CD14-positive monocyte (primary cell): ENCODE measurements at regions not wholly inside any gene's neighbourhood (a gene's known extent, or its start where the extent isn't known, plus 50 kb on each side); places are given as distances from the start of the nearest gene placed in this dataset.

Experiments
- DNase-seq, 3 donors: peaks; one replicate each; pipeline ENCODE4 v3.0.0-alpha.2; 2011 to 2022
- H2AFZ ChIP-seq: 2 replicates; pipeline ENCODE4 v1.6.0; 2012; ENCODE audit warnings: mild to moderate bottlenecking, low read depth, low read length, inconsistent platforms; ENCODE audit not compliant: insufficient read depth, poor library complexity, severe bottlenecking
- H3K27ac ChIP-seq, 2 donors: 1 replicate in 1 of 2; 2 replicates in 1 of 2; pipeline ENCODE4 v1.5.1; 2012 to 2013; ENCODE audit warnings: low read length in 2 of 2, control low read depth in 1 of 2, inconsistent platforms in 1 of 2, low read depth in 1 of 2, mild to moderate bottlenecking in 1 of 2
- H3K27me3 ChIP-seq, 2 donors: one replicate each; pipeline versions ENCODE4 v1.6.0 to v1.6.1; 2011 to 2013; ENCODE audit warnings: low read length in 2 of 2; ENCODE audit not compliant: control insufficient read depth in 2 of 2, insufficient read depth in 2 of 2
- H3K36me3 ChIP-seq, 2 donors: replicated peaks in 1 of 2; 1 replicate in 1 of 2; 2 replicates in 1 of 2; pipeline versions ENCODE4 v1.5.1 to v1.6.1; 2012 to 2013; ENCODE audit warnings: low read length in 2 of 2, control low read depth in 1 of 2, inconsistent platforms in 1 of 2, mild to moderate bottlenecking in 1 of 2; ENCODE audit not compliant: insufficient read depth in 2 of 2, control insufficient read depth in 1 of 2
- H3K4me1 ChIP-seq, 2 donors: 1 replicate in 1 of 2; 2 replicates in 1 of 2; pipeline versions ENCODE4 v1.5.1 to v1.6.1; 2012 to 2013; ENCODE audit warnings: low read length in 2 of 2, control low read depth in 1 of 2, inconsistent platforms in 1 of 2, mild to moderate bottlenecking in 1 of 2, moderate library complexity in 1 of 2; ENCODE audit not compliant: insufficient read depth in 2 of 2, control insufficient read depth in 1 of 2
- H3K4me2 ChIP-seq: replicated peaks from 2 replicates; pipeline ENCODE3; 2012; ENCODE audit warnings: low read length, moderate library complexity, mild to moderate bottlenecking; ENCODE audit not compliant: poor library complexity, severe bottlenecking; ENCODE audit errors: extremely low read depth
- H3K4me3 ChIP-seq, 3 experiments: fragments of 200-600 bp in 1 of 3; sonication (generic) in 1 of 3; replicated peaks in 1 of 3; 1 replicate in 2 of 3; 2 replicates in 1 of 3; pipeline ENCODE4 v1.5.1; 2011 to 2013; ENCODE audit warnings: low read length in 3 of 3, mild to moderate bottlenecking in 3 of 3, control low read depth in 2 of 3, low read depth in 2 of 3, inconsistent platforms in 1 of 3, moderate library complexity in 1 of 3
- H3K79me2 ChIP-seq: 2 replicates; pipeline ENCODE4 v1.6.0; 2012; ENCODE audit warnings: mild to moderate bottlenecking, control low read depth, inconsistent platforms, low read length, moderate library complexity; ENCODE audit not compliant: insufficient read depth
- H3K9ac ChIP-seq: 2 replicates; pipeline ENCODE4 v1.6.0; 2017; ENCODE audit warnings: low read length, mild to moderate bottlenecking; ENCODE audit not compliant: insufficient read depth, poor library complexity, severe bottlenecking
- H3K9me3 ChIP-seq, 2 donors: replicated peaks in 1 of 2; 1 replicate in 1 of 2; 2 replicates in 1 of 2; pipeline versions ENCODE4 v1.5.1 to v1.6.1; 2012 to 2013; ENCODE audit warnings: low read length in 2 of 2, control low read depth in 1 of 2; ENCODE audit not compliant: control insufficient read depth in 1 of 2, insufficient read depth in 1 of 2
- H4K20me1 ChIP-seq: 2 replicates; pipeline ENCODE4 v1.6.0; 2012; ENCODE audit warnings: mild to moderate bottlenecking, low read length, control low read depth, moderate library complexity; ENCODE audit not compliant: insufficient read depth
- H3K27ac Mint-ChIP-seq, 7 donors: one replicate each; pipeline ENCODE4 v1.8.0; 2020; ENCODE audit warnings: mild to moderate bottlenecking in 7 of 7, mixed read lengths in 7 of 7, moderate library complexity in 6 of 7, inconsistent platforms in 2 of 7
- H3K27me3 Mint-ChIP-seq, 3 donors: one replicate each; pipeline ENCODE4 v1.8.0; 2021 to 2022; ENCODE audit warnings: low read depth in 3 of 3, mild to moderate bottlenecking in 3 of 3, mixed read lengths in 3 of 3, moderate library complexity in 3 of 3, inconsistent platforms in 1 of 3
- H3K36me3 Mint-ChIP-seq, 2 donors: one replicate each; pipeline ENCODE4 v1.8.0; 2020; ENCODE audit warnings: mixed read lengths in 2 of 2, inconsistent platforms in 1 of 2, mild to moderate bottlenecking in 1 of 2
- H3K4me1 Mint-ChIP-seq: one replicate; pipeline ENCODE4 v1.8.0; 2020; ENCODE audit warnings: mild to moderate bottlenecking, mixed read lengths
- H3K4me3 Mint-ChIP-seq, 2 donors: one replicate each; pipeline ENCODE4 v1.8.0; 2020; ENCODE audit warnings: mild to moderate bottlenecking in 2 of 2, mixed read lengths in 2 of 2, moderate library complexity in 1 of 2
- H3K9me3 Mint-ChIP-seq, 7 donors: one replicate each; pipeline ENCODE4 v1.8.0; 2020 to 2022; ENCODE audit warnings: mixed read lengths in 7 of 7, mild to moderate bottlenecking in 6 of 7, moderate library complexity in 6 of 7, inconsistent platforms in 2 of 7
- WGBS: methylation state at CpG from one replicate; pipeline ENCODE4 v1.1.5; 2013; ENCODE audit warnings: missing lambda C conversion rate; ENCODE audit not compliant: insufficient coverage; 5-methylcytosine and 5-hydroxymethylcytosine counted together
- intact Hi-C, 2 donors: fragments of 100-400 bp; cut with micrococcal nuclease; formaldehyde crosslinking; loops; one replicate each; pipeline versions ENCODE4 v1.15.0 to v1.15.1; 2023
- TF ChIP-seq, protein P1 (sequence below): fragments of 200-600 bp; IDR thresholded peaks from one replicate; pipeline ENCODE4 v1.8.0; 2022; ENCODE audit warnings: antibody characterized with exemption, mild to moderate bottlenecking

DNA sequence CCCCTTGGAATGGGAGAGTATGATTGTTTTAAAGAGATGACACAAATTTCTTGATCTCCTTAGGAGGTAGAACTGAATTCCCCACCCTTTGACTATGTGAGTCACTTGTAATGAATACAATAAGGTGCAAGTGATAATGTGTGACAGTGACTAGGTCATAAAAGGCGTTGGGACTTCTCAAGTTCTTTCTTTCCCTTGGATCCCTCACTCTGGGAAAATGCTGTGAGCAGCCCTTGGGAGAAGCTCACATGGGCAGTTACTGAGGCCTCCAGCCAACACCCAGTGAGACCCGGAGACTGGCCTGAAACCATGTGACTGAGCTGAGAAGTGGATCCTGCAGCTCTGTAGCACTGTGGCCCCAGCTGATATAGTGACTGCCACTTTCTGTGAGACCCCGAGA, 66.4 kb upstream of the FAM180A start:
- no peaks in the 10 kb centered on the region for H3K36me3 ChIP-seq
- no peaks in the 10 kb centered on the region for H3K9me3 ChIP-seq
- TF ChIP-seq, protein P1, sequence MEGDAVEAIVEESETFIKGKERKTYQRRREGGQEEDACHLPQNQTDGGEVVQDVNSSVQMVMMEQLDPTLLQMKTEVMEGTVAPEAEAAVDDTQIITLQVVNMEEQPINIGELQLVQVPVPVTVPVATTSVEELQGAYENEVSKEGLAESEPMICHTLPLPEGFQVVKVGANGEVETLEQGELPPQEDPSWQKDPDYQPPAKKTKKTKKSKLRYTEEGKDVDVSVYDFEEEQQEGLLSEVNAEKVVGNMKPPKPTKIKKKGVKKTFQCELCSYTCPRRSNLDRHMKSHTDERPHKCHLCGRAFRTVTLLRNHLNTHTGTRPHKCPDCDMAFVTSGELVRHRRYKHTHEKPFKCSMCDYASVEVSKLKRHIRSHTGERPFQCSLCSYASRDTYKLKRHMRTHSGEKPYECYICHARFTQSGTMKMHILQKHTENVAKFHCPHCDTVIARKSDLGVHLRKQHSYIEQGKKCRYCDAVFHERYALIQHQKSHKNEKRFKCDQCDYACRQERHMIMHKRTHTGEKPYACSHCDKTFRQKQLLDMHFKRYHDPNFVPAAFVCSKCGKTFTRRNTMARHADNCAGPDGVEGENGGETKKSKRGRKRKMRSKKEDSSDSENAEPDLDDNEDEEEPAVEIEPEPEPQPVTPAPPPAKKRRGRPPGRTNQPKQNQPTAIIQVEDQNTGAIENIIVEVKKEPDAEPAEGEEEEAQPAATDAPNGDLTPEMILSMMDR = no peak
- Mint-ChIP-seq H3K27me3 (peaks cover 0 to 9% (median 2%) of the 10 kb centered on the region in 3 donors), H3K36me3 (no peaks in the 10 kb centered on the region), H3K4me1 (no peaks in the 10 kb centered on the region), H3K9me3 (peaks cover 0 to 2% (median 0%) of the 10 kb centered on the region in 7 donors), H3K4me3 (no peak overlapping the region), H3K27ac (no peak overlapping the region)
- H2AFZ ChIP-seq = no peak overlapping the region
- no peaks in the 10 kb centered on the region for H4K20me1 ChIP-seq
- no peaks in the 10 kb centered on the region for H3K27me3 ChIP-seq
- no peak overlapping the region for H3K9ac ChIP-seq
- no peak for DNase-seq
- no peaks in the 10 kb centered on the region for H3K79me2 ChIP-seq
- H3K27ac ChIP-seq = no peak overlapping the region
- no peak overlapping the region for H3K4me3 ChIP-seq
- 71% methylated on average over 3 of the region's 3 CpGs for WGBS
- intact Hi-C loops = no loop called here
- H3K4me1 ChIP-seq = no peaks in the 10 kb centered on the region
- no peak overlapping the region for H3K4me2 ChIP-seq

DNA sequence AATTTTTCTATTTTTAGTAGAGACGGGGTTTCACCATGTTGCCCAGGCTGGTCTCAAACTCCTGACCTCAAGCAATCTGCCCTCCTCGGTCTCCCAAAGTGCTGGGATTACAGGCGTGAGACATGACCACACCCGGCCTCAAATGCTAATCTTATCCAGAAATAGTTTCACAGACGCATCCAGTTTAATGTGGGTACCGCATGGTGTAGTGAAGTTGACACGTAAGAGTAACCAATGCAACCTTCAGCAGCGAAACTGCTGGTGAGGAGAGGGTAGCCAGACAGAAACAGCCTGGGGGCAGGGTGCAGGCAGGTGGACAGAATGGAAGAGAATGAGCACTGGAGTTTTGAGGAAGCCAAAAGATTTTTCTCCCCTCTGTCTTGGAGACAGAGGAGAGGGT, 63.5 kb upstream of the FAM180A start:
- DNase-seq = no peak
- TF ChIP-seq, protein P1 = no peak
- intact Hi-C loops = no loop called here
- H3K79me2 ChIP-seq = no peaks in the 10 kb centered on the region
- H4K20me1 ChIP-seq = no peaks in the 10 kb centered on the region
- H3K36me3 ChIP-seq = no peaks in the 10 kb centered on the region
- peaks cover 0 to 9% (median 2%) of the 10 kb centered on the region in 3 donors for H3K27me3 Mint-ChIP-seq
- H3K27ac ChIP-seq = no peak overlapping the region
- H3K27me3 ChIP-seq = no peaks in the 10 kb centered on the region
- H3K9me3 ChIP-seq = no peaks in the 10 kb centered on the region
- no peak overlapping the region for H3K9ac ChIP-seq
- H3K4me1 ChIP-seq = no peaks in the 10 kb centered on the region
- 77% methylated on average over 7 of the region's 8 CpGs for WGBS
- peak overlapping the region in 1 of 7 donors; percentile 34 for H3K27ac Mint-ChIP-seq
- H3K9me3 Mint-ChIP-seq = peaks cover 0 to 2% (median 0%) of the 10 kb centered on the region in 7 donors
- no peaks in the 10 kb centered on the region for H3K36me3 Mint-ChIP-seq
- H3K4me3 ChIP-seq = no peak overlapping the region
- H3K4me3 Mint-ChIP-seq = no peak overlapping the region
- no peak overlapping the region for H3K4me2 ChIP-seq
- H2AFZ ChIP-seq = no peak overlapping the region
- H3K4me1 Mint-ChIP-seq = no peaks in the 10 kb centered on the region
